GM18858 (cell line): ENCODE measurements at regions not wholly inside any gene's neighbourhood (a gene's known extent, or its start where the extent isn't known, plus 50 kb on each side); places are given as distances from the start of the nearest gene placed in this dataset.

Source experiments
- ATAC-seq: cut with Tn5 transposase; IDR thresholded peaks from one replicate; pipeline ENCODE4 v1.9.1; 2021; ENCODE audit not compliant: unreplicated experiment

- ATAC-seq, result no peak
Observed at GRCh38 chr12:77366616-77367015, 301.2 kb upstream of the E2F7 start.

GRCh38 chr12:77364400-77364799 is 299.0 kb upstream of the E2F7 start:
- no peak for ATAC-seq

DNA sequence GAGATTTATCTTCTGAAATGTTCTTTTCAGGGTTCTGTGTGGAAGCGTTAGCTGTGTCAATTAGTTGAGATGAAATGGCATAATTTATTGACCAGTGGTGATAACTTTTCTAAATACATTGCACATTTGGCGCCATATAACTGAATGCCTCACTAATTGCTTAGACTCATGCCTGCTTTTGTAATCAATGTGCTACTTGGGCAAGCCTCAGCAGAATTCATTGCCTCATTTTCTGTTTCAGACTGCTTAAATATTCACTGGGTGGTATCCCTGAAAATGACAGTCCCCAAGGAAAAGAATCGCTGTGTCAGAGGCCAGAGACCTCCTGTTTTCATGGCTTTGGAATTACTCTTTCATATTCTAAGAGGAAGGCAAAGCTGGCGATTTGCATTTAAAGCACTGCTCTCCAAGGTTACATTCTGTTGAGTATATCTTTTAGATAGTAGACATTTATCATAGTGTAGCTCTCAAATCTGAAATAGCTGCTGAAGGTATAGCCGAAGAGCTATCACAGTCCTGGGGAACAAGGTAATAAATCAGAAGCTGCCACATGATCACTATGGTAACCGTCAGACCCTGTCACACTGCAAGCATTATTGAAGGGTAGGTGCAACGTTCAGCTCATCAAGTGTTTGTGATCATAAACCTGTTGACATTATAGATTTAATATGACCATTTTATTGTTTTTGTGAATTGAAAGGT is 297.3 kb upstream of the E2F7 start:
- ATAC-seq, result no peak

GRCh38 chr12:77357655-77358054 is 292.3 kb upstream of the E2F7 start:
- no peak for ATAC-seq

DNA sequence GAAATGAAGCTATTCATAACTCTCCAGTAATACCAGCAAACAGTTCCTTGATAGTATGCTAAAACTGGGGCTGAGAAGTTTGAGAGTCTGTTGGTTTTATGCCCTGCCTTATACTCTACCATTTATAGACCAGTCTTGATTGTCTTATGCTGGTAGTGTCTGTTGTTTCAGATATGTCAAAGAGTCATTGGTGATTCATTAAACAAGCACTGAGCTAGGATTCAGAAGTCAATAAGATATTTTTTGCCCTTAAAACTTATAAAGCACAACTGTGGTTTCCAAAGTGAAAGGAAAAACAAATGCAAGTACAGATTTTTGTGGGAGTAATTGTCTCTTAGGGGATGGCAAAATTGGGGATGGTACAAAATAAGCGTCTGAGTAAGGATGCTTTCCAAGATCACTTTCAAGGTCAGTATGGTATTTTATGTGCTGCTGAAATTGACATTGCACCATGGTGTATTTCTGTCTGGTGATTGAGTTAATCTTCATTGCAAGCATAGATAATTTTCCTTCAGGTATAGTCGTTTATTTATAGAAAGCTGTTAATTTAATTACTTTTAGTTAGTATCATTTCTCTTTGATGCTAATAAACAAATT is 289.5 kb upstream of the E2F7 start:
- no peak for ATAC-seq

GRCh38 chr12:77352946-77353345 is 287.6 kb upstream of the E2F7 start:
- no peak for ATAC-seq

- no peak for ATAC-seq
Observed at GRCh38 chr12:77351860-77352259, 286.5 kb upstream of the E2F7 start.

DNA sequence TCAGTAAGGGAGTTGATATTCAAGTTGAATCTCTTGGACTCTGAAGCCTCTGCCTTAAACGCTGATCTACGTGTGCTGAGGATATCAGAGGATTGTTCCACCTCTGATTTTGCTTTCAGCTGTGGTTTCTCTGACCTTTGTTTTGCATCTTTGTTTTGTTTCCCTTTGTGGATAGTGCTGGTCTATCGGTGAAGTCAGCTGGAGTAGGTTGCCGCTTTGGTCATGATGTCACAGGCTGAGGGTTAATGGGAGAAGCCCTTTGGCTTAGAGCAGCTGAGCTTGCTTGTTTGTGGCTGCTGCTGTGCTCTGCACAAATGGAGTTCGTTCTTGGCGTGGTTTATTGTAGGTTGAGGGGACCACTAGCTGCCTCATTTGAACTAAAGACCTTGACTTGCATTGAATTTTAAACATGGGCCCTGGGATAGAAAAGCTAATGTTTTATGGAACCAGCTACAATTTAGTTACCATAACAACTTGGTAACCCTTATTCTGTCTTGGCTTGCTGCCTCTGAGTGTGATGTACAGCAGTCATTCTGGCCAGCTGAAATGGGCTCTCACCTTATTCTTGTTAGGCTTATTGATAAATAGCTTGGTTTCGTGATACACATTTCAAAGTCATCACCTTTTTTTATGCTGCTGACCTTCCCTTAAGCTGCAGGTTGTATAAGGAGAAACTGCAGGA is 284.5 kb upstream of the E2F7 start:
- no peak for ATAC-seq

- ATAC-seq, result no peak
Observed at GRCh38 chr12:77347017-77347416, 281.6 kb upstream of the E2F7 start.

- ATAC-seq, result no peak
Observed at GRCh38 chr12:77345336-77345735, 280.0 kb upstream of the E2F7 start.

DNA sequence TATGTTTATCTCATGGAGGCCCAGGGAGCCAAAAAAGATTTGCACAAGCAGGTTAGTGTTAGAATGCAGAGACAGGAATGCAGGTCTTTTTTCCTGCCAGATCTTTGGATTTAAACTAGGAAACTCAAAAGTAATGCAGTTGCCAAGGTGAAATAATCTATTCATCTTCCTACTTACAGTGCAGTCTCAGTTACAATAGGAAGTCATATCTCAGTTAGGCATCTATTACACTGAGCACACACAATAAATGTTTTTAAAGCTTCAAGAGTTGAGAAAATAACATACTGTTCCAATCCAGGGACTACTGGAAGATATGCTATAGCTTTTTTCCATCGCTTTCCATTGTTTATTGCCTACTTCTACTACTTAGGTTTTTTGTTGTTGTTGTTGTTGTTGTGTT is 279.3 kb upstream of the E2F7 start:
- ATAC-seq, result no peak

DNA sequence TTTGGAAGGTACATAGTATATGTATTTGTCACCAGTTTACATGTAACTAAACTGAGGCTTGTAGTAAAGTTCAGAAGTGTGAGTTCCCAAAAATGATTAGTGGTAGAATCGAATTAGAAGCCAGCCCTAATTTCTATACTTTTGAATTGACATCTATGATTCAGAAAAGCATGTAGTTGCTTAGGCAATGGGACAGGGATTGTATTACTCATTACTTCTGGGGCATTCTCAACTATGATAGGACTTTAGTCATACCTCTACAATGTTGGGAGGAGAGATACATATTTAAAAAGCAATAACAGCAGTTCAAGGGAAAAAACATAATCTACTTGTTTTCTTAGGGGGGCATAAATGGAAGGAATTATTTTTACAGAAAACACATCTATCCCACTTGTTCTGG is 277.9 kb upstream of the E2F7 start:
- no peak for ATAC-seq

- ATAC-seq, result no peak
Observed at GRCh38 chr12:77342253-77342652, 276.9 kb upstream of the E2F7 start.

DNA sequence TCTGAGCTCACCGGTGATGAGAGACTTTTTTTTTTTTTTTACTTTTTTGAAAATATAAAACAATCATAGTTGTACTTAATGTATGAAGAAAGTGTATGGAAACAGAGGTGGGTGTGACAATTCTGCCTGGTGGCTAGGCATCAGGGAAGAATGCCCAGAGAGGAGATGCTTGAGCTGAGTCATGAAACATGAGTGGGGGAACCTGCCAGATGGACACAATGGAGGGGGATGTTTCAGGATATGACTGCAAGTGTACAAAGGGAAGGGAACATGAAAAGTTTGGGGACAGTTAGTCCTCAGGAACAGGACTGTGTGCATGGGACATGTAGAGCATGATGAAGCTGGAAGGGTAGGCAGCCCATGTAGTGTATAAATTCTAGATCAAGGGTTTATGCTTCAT is 274.2 kb upstream of the E2F7 start:
- ATAC-seq, result no peak

GRCh38 chr12:77337362-77337761 is 272.0 kb upstream of the E2F7 start:
- ATAC-seq, result no peak

DNA sequence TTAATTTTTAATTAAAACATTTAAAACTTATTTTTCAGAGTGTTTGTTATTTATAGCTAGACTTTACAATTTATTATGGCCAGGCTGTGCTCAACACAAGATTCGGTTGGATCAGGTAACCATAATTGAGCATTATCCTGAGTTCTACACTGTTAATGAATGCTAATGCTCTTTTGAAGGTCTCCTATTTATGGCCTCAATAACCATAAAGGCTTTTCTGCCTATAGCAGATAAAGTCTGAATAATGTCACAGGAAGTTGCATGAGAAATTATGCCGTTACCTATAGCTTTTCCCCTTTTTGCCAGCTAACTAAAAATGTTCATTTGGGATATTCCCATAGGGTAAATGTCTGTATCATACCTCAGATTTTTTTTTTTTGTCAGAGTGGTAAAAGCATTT is 269.4 kb upstream of the E2F7 start:
- no peak for ATAC-seq

DNA sequence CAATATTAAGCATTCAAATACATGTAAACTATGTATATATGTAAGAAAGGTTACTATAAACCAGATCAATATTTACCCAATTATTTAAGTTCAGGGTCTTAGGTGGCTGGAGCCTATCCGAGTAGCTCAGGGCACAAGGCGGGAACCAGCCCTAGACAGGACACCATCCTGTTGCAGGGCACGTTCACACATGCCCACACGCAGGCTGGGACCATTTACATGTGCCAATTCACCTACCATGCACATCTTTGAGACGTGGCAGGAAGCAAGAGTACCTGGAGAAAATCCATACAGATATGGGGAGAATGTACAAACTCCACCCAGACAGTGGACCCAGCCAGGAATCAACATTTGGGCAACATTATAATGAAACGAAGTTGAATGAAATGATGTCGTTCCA is 263.0 kb upstream of the E2F7 start:
- no peak for ATAC-seq

DNA sequence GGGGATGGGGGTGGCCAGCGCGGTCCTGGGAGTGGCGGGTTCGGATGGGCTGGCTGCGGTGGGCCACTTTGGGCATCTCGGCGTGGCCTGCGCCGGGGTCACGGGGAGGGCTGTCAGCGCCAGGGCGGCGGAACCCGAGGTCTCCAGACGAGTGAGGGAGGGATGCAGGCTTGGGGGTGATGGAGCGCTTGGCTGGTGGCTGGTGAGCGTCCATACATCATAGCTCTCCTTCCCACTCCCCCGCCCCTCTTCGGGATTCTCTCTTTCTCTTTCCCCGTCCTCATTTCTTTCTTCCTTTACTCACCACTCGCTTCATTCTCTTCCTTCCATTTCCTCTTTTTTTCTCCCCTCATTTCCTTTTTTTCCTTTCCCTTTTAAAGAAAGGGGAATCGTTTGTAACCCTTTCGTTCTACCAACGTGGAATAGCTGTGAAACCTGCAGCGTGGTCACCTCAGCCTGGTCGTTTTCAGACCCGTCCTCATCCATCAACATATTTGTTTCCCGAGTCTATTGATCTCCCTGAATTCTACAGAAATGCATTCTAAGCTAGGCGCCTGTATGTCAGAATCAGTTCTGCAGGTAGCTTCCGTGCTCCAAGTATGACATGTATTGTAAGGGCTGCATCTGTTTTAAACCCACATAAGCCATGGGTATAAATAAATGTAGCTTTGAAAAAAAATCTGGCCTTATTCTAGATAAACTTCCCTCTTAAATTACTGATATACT is 260.3 kb upstream of the E2F7 start:
- ATAC-seq, result no peak

DNA sequence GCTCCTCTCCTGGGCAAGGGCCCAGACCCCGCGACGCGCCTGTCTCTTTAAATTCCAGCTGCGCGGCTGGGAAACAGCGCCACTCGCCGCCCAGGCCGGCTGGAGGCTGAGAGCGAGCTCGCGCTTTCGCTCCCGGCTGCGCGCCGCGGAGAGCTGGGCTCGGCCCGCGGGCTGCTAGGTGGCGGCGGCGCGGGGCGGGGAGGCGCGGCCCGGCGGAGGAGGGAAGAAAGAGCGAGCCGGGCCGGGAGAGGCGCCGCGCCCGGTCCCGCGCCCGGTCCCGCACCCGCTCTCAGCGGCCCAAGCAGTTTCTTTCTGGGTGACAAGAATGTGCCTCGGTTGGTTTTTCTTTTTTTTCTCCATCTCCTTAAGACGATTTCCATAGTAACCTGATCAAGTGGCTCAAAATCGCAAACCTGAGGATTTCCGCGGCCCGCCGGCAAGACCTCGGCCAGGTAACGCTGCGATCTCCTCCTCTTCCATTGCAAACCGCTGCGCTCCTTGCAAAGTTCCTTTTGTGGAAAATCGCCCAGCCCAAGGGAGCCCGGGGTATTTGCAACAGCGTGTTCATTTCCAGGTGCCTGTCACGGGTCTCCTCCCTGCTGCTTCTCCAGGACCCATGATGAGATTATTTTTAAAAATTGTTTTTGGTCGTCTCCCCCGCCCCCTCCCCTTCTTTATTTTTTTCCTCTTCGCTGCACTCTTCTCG is 259.5 kb upstream of the E2F7 start:
- ATAC-seq, result peak; percentile 85

DNA sequence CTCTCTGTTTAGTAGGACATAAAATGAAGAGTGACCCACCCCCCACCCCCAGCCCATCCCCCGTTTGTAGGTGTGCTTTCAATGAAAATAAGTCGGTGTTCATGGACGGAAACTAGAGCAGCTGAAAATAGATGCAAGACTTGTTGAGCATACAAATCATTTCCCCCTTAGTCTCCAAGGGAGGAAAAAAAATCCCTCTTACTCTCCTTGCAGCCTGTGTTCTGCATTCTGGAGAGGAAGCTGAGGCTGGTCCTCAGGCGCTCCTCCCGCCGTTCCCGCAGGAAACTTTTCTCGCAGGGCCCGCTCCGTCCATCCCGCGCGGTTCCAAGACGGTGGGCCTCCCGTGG is 259.0 kb upstream of the E2F7 start:
- ATAC-seq, result no peak

- ATAC-seq, result no peak
Observed at GRCh38 chr12:77323788-77324415, 258.5 kb upstream of the E2F7 start.
